ENCODE measurements at regions not wholly inside any gene's neighbourhood (a gene's known extent, or its start where the extent isn't known, plus 50 kb on each side); places are given as distances from the start of the nearest gene placed in this dataset.
A peak's percentile ranks its signal among the peaks of the same experiment; 100 is the strongest.

DNA sequence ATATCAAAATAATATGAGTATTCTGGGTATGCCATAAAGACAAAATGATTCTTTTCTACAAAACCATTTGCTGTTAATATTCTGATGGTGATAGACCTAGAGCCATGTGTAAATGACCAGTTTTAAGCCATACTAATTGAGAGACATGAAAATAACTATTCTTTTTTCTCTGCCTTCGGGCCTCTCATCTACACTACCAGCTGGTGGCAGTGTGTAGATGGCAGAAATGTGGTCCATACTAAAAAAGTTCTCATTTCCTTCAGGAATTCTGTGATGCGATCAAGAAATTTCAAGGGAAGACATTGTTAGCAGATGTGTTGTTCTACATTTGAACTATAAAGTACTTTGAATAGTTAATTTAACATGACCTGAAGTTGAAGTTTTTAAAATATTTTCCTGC is 485.2 kb downstream of the TRIB2 start:
- H4K91ac ChIP-seq (replicated peaks; ENCODE audit: insufficient read length, low read length): no peak overlapping the region
- no peak overlapping the region for H3K4ac ChIP-seq (replicated peaks; ENCODE audit: insufficient read length, low read depth, low read length)
- H3K79me1 ChIP-seq (ENCODE audit: low read depth, low read length): no peaks in the 10 kb centered on the region
- no peak overlapping the region for H3K23ac ChIP-seq (ENCODE audit: insufficient read length)
- no peak overlapping the region for H2AFZ ChIP-seq (ENCODE audit: low read length)
- ChIA-PET POLR2A (ENCODE audit: partially characterized antibody) (no interaction called here), CTCF (ENCODE audit: partially characterized antibody) (interaction anchor here (1.0 kb wide), 1 partner anchor 21 kb away, joined by 4 read pairs; no protein-coding TSS in a partner anchor)
- H3K56ac ChIP-seq (replicated peaks; ENCODE audit: insufficient read length, low read depth, low read length): no peak overlapping the region
- no peak overlapping the region for H2AK5ac ChIP-seq (ENCODE audit: low read depth, low read length)
- no peak overlapping the region for H4K5ac ChIP-seq (ENCODE audit: insufficient read length, low read depth, low read length)
- H3K14ac ChIP-seq (ENCODE audit: insufficient read length): no peak overlapping the region
- DNase-seq (ENCODE audit: low read depth in 1 of 2, low spot score in 2 of 2): no peak
- no peaks in the 10 kb centered on the region for H3K36me3 ChIP-seq (ENCODE audit: control insufficient read depth in 2 of 4, insufficient read depth in 4 of 4, low read length in 3 of 4)
- TF ChIP-seq POLR2AphosphoS5 (IDR thresholded peaks at IDR 0.05; ENCODE audit: low read depth, low read length) (no peak), RAD21 (IDR thresholded peaks at IDR 0.05 in 1 of 2, conservative IDR thresholded peaks at IDR 0.05 in 1 of 2; ENCODE audit: low read depth in 2 of 2, low read length in 2 of 2) (peak; percentile 47 to 53)
- TF ChIP-seq, protein P1, sequence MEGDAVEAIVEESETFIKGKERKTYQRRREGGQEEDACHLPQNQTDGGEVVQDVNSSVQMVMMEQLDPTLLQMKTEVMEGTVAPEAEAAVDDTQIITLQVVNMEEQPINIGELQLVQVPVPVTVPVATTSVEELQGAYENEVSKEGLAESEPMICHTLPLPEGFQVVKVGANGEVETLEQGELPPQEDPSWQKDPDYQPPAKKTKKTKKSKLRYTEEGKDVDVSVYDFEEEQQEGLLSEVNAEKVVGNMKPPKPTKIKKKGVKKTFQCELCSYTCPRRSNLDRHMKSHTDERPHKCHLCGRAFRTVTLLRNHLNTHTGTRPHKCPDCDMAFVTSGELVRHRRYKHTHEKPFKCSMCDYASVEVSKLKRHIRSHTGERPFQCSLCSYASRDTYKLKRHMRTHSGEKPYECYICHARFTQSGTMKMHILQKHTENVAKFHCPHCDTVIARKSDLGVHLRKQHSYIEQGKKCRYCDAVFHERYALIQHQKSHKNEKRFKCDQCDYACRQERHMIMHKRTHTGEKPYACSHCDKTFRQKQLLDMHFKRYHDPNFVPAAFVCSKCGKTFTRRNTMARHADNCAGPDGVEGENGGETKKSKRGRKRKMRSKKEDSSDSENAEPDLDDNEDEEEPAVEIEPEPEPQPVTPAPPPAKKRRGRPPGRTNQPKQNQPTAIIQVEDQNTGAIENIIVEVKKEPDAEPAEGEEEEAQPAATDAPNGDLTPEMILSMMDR (IDR thresholded peaks at IDR 0.05; ENCODE audit: control extremely low read depth in 1 of 3, insufficient read depth in 1 of 3, low read depth in 1 of 3, low read length in 3 of 3): peak in 2 of 3 experiments; percentile 29 to 32; a peak in 2 of 4 replicates
- no peak overlapping the region for H2BK20ac ChIP-seq (ENCODE audit: low read length)
- H4K20me1 ChIP-seq (replicated peaks in 1 of 2; ENCODE audit: control insufficient read depth in 1 of 2, insufficient read depth in 2 of 2, low read length in 2 of 2): no peaks in the 10 kb centered on the region
- H2BK5ac ChIP-seq (ENCODE audit: low read depth, low read length): no peak overlapping the region
- no peaks in the 10 kb centered on the region for H3K4me1 ChIP-seq (replicated peaks in 1 of 4; ENCODE audit: control insufficient read depth in 3 of 4, insufficient read depth in 4 of 4, low read length in 3 of 4)
- FAIRE-seq: no peak
- H3K79me2 ChIP-seq (ENCODE audit: control insufficient read depth in 1 of 2, insufficient read depth in 2 of 2, low read length in 2 of 2): no peaks in the 10 kb centered on the region
- H3K9me3 ChIP-seq (ENCODE audit: insufficient read depth in 2 of 2, low read depth in 1 of 2, low read length in 1 of 2): peaks cover under 1 to 6% of the 10 kb centered on the region in 2 experiments; a peak in 1 of 4 replicates
- H3K27ac ChIP-seq (ENCODE audit: low read depth, low read length): no peak overlapping the region
- no peak overlapping the region for H3K4me2 ChIP-seq (ENCODE audit: insufficient read depth in 1 of 2, low read depth in 2 of 2, low read length in 2 of 2)
- no peak overlapping the region for H2BK15ac ChIP-seq (ENCODE audit: low read length)
- no peak overlapping the region for H3K4me3 ChIP-seq (ENCODE audit: extremely low read depth in 1 of 4, insufficient read depth in 2 of 4, low read depth in 3 of 4, low read length in 4 of 4)
- H4K8ac ChIP-seq (ENCODE audit: extremely low read depth, insufficient read depth, low read length): no peak overlapping the region
- H3K18ac ChIP-seq (ENCODE audit: extremely low read depth, low read length): no peak overlapping the region
- H2BK120ac ChIP-seq (replicated peaks; ENCODE audit: low read depth, low read length): no peak overlapping the region
- WGBS, 2 experiments (ENCODE audit: extremely low coverage in 1 of 2, insufficient coverage in 1 of 2, insufficient read length in 1 of 2, insufficient replicate concordance in 2 of 2, low coverage in 1 of 2, low lambda C conversion rate in 2 of 2, missing lambda C conversion rate in 1 of 2): 94% methylated on average over 2 of the region's 2 CpGs; no CpG with 5 or more reads in 1 of the 2 experiments
- no peak overlapping the region for H2BK12ac ChIP-seq (ENCODE audit: low read depth, low read length)
- no peaks in the 10 kb centered on the region for H3K23me2 ChIP-seq (ENCODE audit: low read depth, low read length)
- H3K27me3 ChIP-seq (replicated peaks in 1 of 4; ENCODE audit: control insufficient read depth in 3 of 4, extremely low read depth in 1 of 4, insufficient read depth in 3 of 4, low read length in 3 of 4): no peaks in the 10 kb centered on the region
- H3K9ac ChIP-seq (replicated peaks in 1 of 4; ENCODE audit: extremely low read depth in 1 of 4, low read depth in 3 of 4, low read length in 3 of 4): no peak overlapping the region

Measured in H1 (cell line).